Lung microvascular endothelial cell (primary cell): ENCODE measurements at regions not wholly inside any gene's neighbourhood (a gene's known extent, or its start where the extent isn't known, plus 50 kb on each side); places are given as distances from the start of the nearest gene placed in this dataset.

Experiments
- DNase-seq, 2 donors: peaks; one replicate each; pipeline versions ENCODE4 v3.0.0 to v3.0.0-alpha.2; 2010; ENCODE audit warnings: low read depth in 2 of 2

DNA sequence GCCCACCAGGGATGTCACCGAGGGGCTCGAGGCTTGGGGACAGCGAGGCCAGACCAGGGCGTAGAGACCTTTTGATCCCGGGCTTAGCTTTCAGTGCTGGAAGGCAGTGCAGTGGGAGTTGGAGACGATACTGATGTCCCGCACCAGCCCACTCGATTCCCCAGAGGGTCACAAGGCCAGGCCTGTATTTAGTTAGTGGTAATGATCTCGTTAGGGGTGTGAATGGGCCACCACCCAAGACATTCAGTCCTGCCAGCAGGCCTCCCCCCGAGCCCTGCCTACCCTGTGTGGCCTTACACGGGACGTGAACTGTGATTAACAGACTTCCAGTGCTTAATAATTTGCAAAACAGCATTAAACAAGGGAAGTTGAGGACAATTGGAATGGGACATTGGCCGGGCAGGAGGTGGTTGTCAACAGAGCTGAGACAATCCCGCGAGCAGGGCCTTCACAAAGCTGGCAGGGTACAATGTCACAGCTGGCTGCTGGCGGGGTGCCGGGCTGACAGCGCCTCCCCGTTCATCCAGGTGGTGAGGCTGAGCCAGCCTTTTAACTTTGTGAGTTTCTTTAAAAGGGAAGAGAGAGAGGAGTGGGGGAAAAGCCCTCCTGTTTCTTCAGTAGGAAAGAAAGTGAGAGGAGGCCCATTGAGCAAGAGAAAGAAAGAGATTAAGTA, 175.3 kb upstream of the RALGAPA2 start:
- no peak for DNase-seq

DNA sequence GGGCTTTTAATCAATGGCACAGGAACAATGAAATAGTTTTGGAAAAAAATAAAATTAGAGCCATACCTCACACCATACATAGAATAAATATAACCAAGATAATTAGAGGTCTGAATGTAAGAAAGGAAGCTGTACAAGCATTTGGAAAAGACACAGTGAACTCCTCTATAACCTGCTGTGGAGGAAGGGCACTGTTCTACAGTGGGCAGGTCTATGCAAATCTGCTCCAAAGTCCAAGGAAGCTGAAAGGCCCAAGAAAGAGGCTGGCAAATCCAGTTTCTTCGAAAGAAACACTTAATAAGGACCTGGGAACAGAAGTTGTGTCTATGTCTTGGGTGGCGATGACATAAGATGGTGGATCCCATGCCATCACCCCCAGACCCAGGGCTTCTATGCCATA, 169.4 kb upstream of the RALGAPA2 start:
- no peak for DNase-seq

DNA sequence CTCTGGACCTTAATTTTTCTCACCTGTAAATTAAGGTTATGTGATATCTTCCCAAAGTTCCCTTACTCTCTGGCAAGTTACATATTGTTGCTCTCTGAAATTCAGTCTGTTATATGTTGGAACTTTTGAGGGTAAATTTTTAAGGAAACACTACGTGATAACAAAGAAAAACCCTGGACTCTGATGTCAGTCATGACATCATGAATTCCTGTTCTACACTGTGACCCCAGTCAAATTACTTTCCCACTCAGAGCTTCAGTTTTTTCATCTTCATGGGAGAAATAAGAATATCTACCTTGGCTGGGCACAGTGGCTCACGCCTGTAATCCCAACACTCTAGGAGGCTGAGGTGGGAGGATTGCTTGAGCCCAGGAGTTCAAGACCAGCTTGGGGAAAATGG, 164.6 kb upstream of the RALGAPA2 start:
- no peak for DNase-seq

DNA sequence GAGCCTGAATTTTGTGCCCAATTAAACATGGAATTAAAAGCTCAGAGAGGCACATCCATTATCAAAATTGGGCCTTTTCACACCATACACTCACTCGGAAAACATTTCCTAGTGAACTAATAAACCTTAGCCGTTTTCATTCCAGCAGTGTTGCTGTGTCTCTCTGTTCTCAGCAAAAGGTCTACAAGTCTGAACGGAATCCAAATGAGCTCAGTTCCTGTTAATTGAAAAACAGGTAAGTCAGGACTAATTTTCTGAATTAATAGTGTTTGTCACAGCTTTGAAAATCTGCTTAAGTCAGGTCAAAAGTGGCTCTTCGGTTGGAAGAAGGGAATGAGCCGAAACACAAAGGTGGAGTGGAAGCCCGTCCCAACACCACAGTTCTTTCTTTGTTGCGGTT, 163.3 kb upstream of the RALGAPA2 start:
- no peak for DNase-seq

DNA sequence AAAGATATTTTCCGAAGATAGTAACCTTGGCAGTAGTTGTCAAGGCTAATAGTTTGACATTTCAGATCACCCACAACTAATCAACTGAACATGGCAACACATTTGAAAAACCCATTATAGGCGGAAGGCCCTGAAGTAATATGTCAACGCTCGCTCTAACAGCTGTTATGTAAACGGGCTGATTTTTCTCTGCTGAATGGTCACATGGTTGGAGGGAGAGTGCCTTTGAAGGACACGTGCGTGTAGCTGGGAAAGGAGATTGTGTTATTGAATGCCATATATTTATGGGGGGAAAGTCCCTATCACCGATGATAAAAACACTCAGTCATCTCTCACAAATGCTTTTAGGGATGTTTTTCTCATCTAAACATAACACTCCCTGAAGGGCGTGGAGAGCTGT, 160.0 kb upstream of the RALGAPA2 start:
- DNase-seq: peak in 1 of 2 donors; percentile 67

DNA sequence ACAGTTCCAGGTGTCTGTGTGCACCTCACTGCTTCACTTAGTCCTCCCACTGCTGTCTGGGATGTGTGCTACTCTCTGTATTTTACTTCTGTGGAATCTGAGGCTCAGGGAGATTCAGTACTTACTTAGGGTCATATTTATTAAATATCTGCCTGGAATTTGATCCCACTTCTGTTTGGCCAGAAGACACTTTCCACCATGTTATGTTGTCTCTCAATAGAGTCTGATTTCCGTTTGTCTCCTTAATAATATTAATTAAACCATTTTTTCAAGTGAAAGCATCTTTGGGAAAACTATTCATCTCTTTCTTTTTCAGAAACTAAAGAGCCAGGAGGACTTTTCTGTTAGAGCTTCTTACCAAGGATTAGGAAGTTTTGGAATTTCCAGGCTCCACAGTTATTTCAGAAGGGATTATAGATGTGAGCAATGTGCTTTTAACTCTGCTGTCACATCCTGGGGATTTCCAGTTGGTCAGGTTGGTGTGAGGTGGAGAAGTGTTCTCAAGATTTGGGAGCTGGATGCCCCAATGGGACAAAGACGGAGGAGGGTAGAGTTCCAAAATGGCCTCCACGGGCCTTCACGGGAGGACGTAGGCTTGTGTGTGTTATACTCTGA, 156.8 kb upstream of the RALGAPA2 start:
- DNase-seq: no peak

DNA sequence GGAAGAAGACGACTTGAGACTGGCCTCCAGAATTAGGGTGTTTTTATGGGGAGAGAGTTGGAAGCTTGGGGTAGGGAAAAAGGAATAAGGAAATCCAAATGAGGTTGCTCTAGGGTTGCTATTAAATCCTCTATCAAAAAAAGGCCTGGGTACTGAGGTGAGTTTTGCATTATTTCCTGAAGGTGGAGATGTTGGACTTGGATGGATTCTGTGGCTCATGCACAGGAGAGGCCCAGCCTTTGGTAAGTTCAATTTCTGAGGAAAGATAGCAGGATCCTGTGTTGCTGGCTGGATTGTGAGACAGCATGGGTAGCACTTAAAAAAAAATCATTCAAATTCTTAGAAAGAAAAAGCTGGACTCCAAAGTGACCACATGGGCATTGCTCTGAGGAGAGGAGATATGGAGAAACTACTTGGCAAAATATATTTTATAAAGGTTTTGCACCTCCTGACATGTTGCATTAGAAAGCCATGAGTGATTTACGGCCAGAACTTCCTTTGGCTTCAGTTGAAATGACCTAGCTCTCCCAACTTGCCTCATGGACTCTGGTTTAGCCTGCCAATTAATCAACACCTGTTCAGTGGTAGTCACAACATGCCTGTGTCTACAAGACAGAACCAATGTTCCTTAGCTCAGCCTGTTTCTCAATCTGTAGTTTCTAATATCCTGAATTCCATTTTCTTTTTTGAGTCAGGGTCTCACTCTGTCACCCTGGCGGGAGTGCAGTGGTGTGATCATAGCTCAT, 152.1 kb upstream of the RALGAPA2 start:
- DNase-seq: peak in 1 of 2 donors; percentile 23

DNA sequence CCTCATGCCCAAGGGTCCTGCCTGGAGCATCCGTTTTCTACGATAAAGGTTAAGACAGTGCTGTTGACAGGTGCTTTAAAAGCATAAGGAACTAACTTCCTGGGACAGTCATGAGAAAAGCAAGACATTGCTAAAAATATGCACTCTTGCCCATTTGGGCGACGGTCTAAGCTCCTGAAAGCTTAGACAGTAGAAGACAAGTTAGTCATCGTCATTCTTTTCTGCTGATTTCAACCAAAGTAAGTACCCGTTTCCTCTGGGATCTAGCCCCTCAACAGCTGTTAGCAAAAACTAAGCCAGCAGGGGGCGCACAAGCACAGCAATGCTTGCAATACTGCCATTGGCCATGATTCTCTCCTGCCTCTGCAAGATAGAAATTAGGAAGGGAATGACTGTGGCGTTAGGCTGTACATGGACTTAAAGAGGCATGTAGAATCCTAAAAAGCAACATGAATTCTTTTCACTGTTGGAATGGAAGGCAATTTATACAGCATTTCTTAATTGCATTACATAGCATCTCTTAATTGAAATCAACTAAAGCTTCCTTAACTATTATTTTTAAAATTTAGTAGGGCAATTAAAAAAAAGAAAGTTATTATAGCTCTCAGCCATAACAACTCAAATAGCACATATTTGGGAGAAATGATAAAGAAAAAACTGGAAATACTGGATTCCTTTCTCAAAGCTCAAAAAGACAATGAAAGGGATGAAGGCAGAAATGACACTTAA, 147.8 kb upstream of the RALGAPA2 start:
- DNase-seq: peak; percentile 78 to 87

DNA sequence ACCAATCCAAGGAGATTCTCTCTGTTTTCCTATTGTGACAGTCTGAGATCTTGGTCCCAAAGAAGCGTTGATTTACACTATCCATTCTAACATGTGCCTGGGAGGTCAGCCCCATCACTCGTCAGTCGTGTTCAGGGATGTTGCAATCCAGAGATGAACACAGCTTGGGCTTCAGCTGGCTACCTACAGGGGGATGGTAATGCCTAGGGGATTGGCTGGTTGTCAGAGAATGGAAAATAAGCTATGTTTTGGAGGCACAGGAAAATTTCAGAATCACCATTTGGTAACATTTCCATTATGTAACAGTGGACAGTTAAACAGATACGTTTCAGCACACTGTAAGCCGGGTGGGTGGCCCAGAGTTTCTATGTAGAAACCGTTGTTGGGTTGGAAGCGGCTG, 147.1 kb upstream of the RALGAPA2 start:
- DNase-seq: peak in 1 of 2 donors; percentile 32

DNA sequence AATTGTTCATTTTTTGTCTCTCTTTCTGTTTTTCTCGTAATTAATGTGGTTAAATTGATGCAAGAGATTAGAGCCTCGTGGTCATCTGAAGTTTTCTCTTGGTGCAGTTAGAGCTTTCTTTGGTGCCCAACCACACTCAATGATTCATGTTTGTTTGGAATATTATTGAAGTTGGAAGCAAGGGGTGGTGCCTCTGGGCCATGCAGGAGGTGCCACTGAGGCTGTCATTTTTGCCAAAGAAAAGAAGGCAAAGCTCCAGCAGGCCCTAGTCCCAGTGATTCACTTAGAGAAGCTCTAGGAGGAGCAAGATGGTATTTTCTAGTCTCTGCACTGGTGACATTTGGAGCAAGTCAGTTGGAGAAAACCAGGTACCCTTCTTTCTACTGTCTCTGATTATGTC, 144.5 kb upstream of the RALGAPA2 start:
- no peak for DNase-seq

DNA sequence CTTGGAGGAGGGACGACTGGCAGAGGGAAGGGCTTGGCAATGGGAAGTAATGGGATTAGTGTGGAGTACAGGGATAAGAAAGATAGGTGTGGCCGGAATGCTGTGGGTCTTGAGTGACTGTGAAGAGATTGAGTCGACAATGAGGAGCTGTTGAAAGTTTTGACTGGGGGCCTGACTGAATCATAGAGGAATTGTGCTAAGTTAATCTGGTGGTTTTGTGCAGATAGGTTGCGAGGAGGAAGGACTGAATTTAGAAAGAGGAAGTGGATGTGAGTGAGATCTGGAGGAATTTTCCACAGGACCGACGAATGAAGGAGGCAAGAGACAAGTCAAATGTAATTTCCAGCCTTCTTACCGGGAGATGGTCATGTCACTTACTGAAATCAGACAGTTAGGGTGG, 143.9 kb upstream of the RALGAPA2 start:
- DNase-seq: no peak

DNA sequence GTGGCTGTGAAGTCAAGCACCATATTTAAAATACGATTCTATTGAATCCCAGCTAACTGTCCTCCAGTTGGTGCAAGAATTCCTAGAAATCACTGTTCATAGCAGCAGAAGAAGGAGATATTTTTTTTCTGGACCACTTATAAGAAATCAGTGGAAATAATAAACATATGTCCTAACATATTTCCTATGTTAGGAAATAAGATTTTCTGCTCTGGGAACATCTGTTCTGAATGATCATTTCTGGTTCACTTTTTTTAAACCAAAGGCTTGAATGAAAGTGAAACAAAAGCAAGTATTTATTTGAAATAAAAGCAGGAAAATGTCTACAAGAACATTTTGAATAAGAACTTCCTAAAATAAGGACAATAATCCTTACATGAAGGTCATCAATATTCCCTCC, 138.9 kb upstream of the RALGAPA2 start:
- DNase-seq: no peak

DNA sequence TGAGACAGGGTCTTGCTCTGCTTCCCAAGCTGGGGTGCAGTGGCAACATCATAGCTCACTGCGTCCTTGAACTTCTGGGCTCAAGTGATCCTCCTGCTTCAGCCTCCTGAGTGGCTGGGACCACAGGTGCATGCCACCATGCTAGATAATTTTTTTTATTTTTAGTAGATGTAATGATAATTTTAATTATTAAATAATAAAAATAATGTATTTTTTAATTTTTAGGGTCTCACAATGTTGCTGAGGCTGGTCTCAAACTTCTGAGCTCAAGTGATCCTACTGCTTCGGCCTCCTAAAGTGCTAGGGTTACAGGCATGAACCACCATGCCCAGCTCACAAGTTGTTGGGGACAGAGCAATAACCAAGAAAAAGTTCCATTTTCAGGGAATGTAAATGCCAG, 138.0 kb upstream of the RALGAPA2 start:
- DNase-seq: no peak

DNA sequence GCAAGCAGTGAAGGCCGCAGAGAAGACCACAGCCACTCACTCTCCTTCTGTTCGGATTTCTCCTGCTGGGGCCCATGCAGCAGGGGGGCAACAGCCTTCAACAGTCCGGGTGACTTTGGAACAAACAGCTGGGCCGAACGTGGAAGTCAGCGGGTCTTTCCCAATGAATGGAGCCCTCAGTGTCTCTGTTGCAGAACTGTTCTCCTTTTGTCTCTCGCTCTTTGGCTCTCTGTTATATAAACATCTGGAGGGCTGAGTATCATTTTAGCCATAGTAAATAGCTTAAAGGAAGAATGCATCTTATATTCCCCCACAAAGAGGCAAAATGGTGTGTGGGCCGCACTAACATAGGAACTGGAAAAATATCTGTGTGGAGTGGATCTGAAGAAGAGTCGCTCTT, 136.7 kb upstream of the RALGAPA2 start:
- no peak for DNase-seq

DNA sequence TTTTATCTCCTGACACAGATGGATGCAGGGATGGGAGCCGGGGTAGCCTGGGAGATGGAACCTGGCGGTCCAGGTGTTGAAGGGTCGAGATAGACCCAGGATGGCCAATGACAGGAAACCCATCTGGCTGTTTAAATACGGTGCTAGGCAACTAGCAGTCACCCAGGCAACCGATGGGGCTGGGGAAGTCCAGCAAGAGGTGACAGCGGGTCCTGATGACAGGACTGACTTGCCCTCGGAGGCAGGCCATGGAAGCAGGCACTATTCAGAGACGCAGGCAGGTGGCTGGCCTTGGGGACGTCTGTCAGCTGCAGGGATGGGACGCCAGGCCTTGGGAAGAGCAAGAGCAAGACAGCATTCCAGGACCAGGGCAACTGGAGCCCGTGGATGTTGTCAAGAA, 135.4 kb upstream of the RALGAPA2 start:
- DNase-seq: no peak

DNA sequence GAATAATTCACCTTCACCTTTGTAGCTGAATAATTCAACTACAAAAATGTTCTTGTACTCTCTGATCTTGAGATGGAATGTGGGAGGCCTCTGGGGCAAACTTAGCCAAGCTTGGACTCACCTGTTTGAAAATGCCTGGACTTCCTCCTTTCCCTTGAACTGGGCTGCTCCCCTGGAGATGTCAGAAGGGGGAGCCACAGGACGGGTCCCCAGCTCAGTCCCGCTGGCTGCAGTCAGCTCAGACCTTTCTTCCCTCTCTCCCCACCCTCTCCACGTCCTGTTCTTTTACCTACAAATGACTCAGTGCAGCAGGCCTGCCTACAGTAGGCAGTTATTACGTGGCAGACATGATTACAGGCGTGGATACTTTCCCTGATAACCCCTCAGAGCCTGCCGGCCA, 131.5 kb upstream of the RALGAPA2 start:
- no peak for DNase-seq

DNA sequence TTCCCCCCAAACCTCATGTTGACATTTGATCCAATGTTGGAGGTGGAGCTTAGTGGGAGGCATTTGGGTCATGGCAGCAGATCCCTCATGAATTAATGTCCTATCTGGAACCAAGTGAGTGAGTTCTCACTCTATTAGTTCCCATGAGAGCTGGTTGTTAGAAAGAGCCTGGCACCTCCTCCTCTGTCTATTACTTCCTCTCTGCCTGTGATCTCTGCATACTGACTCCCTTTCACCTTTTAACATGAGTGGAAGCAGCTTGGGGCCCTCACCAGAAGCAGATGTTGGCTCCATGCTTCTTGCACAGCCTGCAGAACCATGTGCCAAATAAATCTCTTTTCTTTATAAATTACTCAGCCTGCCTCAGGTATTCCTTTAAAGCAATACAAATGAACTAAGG, 127.3 kb upstream of the RALGAPA2 start:
- no peak for DNase-seq

DNA sequence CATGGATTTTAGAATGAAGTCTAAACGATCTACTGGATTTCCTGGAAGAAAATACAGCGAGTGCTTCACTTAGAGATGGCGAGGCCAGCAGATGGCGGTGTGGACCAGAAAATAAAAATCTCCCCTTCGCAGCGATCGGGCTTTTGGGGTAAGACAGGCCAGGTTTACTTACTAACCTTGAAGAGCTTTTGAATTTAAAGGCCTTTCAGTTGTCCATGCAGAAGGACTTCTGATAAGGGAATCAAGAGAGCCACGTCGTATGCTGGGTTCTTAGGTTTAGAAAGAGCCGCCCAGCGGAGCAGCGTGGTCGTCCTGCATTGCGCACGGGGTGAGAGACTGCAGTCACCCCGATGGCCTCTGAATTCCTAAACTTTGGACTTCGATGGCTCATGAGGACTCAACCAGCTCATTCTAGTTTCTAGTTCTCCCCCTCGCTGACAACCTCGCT, 125.2 kb upstream of the RALGAPA2 start:
- peak; percentile 50 to 61 for DNase-seq

DNA sequence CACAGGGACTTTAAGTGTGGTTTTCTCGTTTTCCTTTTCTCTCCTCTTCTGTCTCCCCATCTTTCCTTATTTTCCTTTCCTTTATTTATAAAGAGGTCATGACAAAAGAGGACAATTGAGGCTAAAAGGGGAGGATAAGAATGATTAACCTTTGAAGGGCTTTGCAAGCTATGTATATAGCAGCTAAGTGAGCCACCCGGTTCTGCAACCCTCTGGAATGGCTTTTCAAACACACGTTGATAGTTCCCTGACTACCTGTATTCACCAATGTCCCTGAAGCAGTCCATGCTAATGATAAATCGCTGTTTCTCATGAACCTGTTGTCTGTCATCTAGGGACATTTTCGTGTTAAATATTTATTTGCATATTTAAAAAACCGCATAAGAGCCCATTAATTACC, 124.4 kb upstream of the RALGAPA2 start:
- no peak for DNase-seq

DNA sequence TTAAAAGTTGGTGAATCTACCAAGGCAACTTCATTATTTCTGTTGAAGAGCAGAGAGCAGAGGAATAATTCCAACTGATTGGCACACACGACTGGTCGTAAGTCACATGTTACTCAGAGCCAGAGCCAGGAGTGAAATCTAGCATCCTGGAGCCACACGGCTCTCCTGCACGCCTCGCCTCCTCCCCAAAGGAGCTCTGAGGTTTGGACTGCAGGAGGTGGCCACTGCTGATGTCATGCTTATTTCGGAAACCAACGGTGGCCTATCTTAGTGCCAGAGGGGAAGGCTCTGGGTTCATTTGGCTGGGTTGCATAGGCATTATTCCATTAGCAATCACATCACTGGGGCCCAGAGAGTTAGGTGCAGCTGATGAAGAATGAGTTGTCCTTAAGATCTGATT, 123.5 kb upstream of the RALGAPA2 start:
- no peak for DNase-seq

DNA sequence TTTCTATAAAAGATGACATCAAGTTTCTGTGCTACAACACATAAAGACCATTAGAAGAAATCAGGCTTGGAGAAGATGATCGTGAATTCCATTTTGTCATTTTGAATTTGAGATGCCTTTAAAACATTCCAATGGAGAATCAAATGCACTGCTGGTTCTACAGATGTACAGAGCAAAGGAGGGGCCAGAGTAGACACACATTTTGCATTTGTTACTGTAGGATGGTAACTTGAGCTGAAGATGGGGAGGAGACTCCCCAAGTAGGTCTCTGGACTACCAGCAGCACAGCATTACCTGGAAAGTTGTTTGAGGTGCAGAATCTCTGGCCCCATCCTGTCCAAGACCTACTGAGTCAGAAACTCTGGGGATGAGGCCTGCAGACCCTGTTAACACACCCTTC, 121.6 kb upstream of the RALGAPA2 start:
- DNase-seq: no peak

DNA sequence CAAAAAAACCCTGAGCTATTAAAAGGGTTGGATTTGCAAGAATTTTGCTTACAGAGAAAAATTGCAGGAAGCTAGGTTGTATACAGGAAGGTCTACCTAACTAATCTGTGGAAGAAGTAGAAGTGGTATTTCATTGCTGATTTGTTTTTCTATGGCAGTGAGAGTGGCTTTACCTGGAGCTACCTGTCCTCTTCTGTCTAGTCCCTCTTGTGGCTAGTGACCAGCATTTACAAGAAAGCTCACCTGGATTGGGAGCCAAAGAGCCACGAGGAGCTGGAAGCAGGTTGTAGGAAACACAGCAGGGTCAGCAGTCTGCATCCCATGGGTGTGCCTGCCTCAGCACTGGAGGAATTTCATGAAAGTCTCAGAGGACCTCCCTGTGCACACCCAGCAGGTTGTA, 120.3 kb upstream of the RALGAPA2 start:
- DNase-seq: no peak
